Lower lobe of right lung (tissue), 2 donors: ENCODE measurements at regions not wholly inside any gene's neighbourhood (a gene's known extent, or its start where the extent isn't known, plus 50 kb on each side); places are given as distances from the start of the nearest gene placed in this dataset.

ENCODE experiments used
- ATAC-seq, 2 donors: fragments of 200-7000 bp; cut with Tn5 transposase; one replicate each; pipeline ENCODE4 v1.9.1; 2020 to 2022; ENCODE audit warnings: mild to moderate bottlenecking in 2 of 2, moderate library complexity in 2 of 2
- DNase-seq: peaks from one replicate; pipeline ENCODE4 v3.0.0-alpha.2; 2020
- H3K27ac ChIP-seq: fragments of 200-600 bp; one replicate; pipeline ENCODE4 v1.8.0; 2022
- H3K27me3 ChIP-seq: fragments of 200-600 bp; one replicate; pipeline ENCODE4 v1.8.0; 2022; ENCODE audit warnings: low read depth
- H3K36me3 ChIP-seq: fragments of 200-600 bp; one replicate; pipeline ENCODE4 v1.8.0; 2022; ENCODE audit warnings: mild to moderate bottlenecking
- H3K4me1 ChIP-seq: fragments of 200-600 bp; one replicate; pipeline ENCODE4 v1.8.0; 2022
- H3K4me3 ChIP-seq: fragments of 200-600 bp; one replicate; pipeline ENCODE4 v1.8.0; 2022; ENCODE audit warnings: mild to moderate bottlenecking
- H3K9me3 ChIP-seq: fragments of 200-600 bp; one replicate; pipeline ENCODE4 v1.8.0; 2022
- CTCF ChIP-seq: fragments of 200-600 bp; IDR thresholded peaks from one replicate; pipeline ENCODE4 v1.8.0; 2022; ENCODE audit warnings: antibody characterized with exemption, mild to moderate bottlenecking
- intact Hi-C: fragments of 100-400 bp; cut with DNase I; formaldehyde crosslinking; loops from one replicate; pipeline ENCODE4 v1.11.0; 2022
- donor health status: DM: no; HTN: yes; CAD: no; lungs with severe emphysema.

DNA sequence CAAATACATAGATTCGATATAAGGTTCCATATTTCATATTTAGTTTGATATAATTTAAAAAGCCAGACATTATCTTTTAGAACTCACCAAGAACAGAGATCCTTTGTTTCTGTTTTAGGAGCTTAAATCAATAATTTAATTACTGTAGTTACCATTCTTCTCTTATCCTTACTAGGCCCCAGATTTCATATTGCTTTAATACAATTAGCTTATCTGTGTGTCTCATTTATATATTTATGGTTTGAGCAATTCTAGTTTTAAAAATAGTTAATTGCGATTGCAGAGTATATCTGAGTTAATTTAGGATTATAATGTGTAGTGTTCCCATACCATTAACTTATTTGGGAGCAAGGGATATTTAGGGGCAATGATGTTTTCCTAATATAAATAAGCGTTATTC lies 558.8 kb upstream of the ZNF804A start:
- Histone ChIP-seq H3K4me1 (no peaks in the 10 kb centered on the region), H3K27me3 (no peaks in the 10 kb centered on the region), H3K36me3 (no peaks in the 10 kb centered on the region), H3K9me3 (no peaks in the 10 kb centered on the region), H3K27ac (no peak overlapping the region), H3K4me3 (no peak overlapping the region)
- ATAC-seq (no peak), DNase-seq (no peak)
- no peak for TF ChIP-seq CTCF
- intact Hi-C loops = no loop called here

GRCh38 chr2:184040230-184040629 lies 558.1 kb upstream of the ZNF804A start:
- Histone ChIP-seq H3K27ac (no peak overlapping the region), H3K9me3 (no peaks in the 10 kb centered on the region), H3K36me3 (no peaks in the 10 kb centered on the region), H3K4me1 (no peaks in the 10 kb centered on the region), H3K27me3 (no peaks in the 10 kb centered on the region), H3K4me3 (no peak overlapping the region)
- ATAC-seq (no peak), DNase-seq (no peak)
- no peak for TF ChIP-seq CTCF
- intact Hi-C loops = no loop called here

GRCh38 chr2:184041077-184041476 lies 557.3 kb upstream of the ZNF804A start:
- DNase-seq (no peak), ATAC-seq (no peak)
- H3K4me1 ChIP-seq = no peaks in the 10 kb centered on the region
- no peak overlapping the region for H3K4me3 ChIP-seq
- H3K27ac ChIP-seq = no peak overlapping the region
- no peaks in the 10 kb centered on the region for H3K9me3 ChIP-seq
- H3K36me3 ChIP-seq = no peaks in the 10 kb centered on the region
- intact Hi-C loops = no loop called here
- H3K27me3 ChIP-seq = no peaks in the 10 kb centered on the region
- no peak for TF ChIP-seq CTCF

- Histone ChIP-seq H3K4me1 (no peaks in the 10 kb centered on the region), H3K27ac (no peak overlapping the region), H3K36me3 (no peaks in the 10 kb centered on the region), H3K9me3 (no peaks in the 10 kb centered on the region), H3K4me3 (no peak overlapping the region), H3K27me3 (no peaks in the 10 kb centered on the region)
- no peak for DNase-seq
- intact Hi-C loops = no loop called here
- no peak for TF ChIP-seq CTCF
- ATAC-seq = no peak
Observed at GRCh38 chr2:184041777-184042176, 556.6 kb upstream of the ZNF804A start.

GRCh38 chr2:184047536-184047935 lies 550.8 kb upstream of the ZNF804A start:
- Histone ChIP-seq H3K4me3 (no peak overlapping the region), H3K27me3 (no peaks in the 10 kb centered on the region), H3K9me3 (no peaks in the 10 kb centered on the region), H3K27ac (no peak overlapping the region), H3K4me1 (no peaks in the 10 kb centered on the region), H3K36me3 (no peaks in the 10 kb centered on the region)
- ATAC-seq = no peak
- DNase-seq = no peak
- TF ChIP-seq CTCF = no peak
- intact Hi-C loops = no loop called here

DNA sequence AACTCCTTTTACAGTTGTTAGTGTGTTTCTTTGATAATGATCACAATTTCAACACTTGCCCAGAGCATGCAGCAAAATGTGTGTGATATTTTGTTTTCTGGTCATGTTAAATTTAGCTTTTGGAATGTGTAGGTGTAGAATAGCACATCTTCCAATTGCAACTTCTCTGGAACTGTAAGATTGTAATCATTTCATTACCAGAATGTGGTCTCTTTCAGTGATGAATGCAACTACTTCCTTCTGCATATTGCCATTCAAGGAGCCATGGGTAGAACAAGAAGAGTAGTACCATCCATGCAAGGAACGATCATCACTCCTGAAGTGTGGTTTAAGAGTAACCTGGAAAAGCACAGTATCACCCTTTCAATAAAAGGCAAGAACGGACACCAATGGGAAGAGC lies 548.8 kb upstream of the ZNF804A start:
- H3K27ac ChIP-seq = no peak overlapping the region
- intact Hi-C loops = no loop called here
- TF ChIP-seq CTCF = no peak
- no peaks in the 10 kb centered on the region for H3K4me1 ChIP-seq
- no peaks in the 10 kb centered on the region for H3K36me3 ChIP-seq
- H3K4me3 ChIP-seq = no peak overlapping the region
- H3K27me3 ChIP-seq = no peaks in the 10 kb centered on the region
- DNase-seq (no peak), ATAC-seq (no peak)
- H3K9me3 ChIP-seq = no peaks in the 10 kb centered on the region
